ENCODE measurements at regions not wholly inside any gene's neighbourhood (a gene's known extent, or its start where the extent isn't known, plus 50 kb on each side); places are given as distances from the start of the nearest gene placed in this dataset.

DNA sequence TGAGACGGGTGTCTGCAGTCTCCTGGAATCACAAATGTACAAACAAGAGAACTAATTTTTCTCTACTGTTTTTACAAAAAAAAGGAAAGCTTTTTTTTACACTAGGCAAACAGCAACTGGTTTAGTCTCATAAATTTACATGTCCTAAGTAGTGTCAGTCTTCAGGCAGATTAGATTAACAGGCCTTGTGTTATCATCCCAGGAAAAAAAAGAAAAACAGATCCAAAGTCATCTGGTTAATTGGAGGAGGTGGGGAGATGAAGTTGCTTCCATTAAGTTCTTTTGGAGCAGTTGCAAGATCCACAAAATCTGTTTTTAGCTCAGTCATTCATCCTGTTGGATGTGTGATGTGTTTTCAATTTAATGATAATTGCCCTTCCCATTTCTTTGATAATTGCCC is 363.5 kb upstream of the ADGRL2 start:
- Mint-ChIP-seq H3K4me3 (no peak overlapping the region), H3K4me1 (peaks cover 30% of the 10 kb centered on the region), H3K27ac (peak overlapping the region; percentile 36), H3K36me3 (ENCODE audit: low read depth) (no peaks in the 10 kb centered on the region), H3K27me3 (ENCODE audit: insufficient read depth) (no peaks in the 10 kb centered on the region), H3K9me3 (peaks cover 7% of the 10 kb centered on the region)
- Histone ChIP-seq H3K27ac (ENCODE audit: low read depth, low read length) (no peak overlapping the region), H3K9ac (ENCODE audit: extremely low read depth, low read length, poor library complexity, severe bottlenecking) (no peak overlapping the region), H3K36me3 (ENCODE audit: control insufficient read depth, insufficient read depth, low read length) (no peaks in the 10 kb centered on the region), H3K9me3 (ENCODE audit: control insufficient read depth, low read length) (no peaks in the 10 kb centered on the region), H3K4me3 (ENCODE audit: low read length) (no peak overlapping the region), H3K4me1 (ENCODE audit: control insufficient read depth, insufficient read depth, low read length) (peaks cover 5% of the 10 kb centered on the region), H3K27me3 (ENCODE audit: control insufficient read depth, insufficient read depth, low read length, poor library complexity, severe bottlenecking) (no peaks in the 10 kb centered on the region)
- DNase-seq, result no peak
- WGBS, 2 experiments (ENCODE audit: insufficient coverage in 1 of 2, insufficient read length in 1 of 2), result 88 to 100% methylated on average over 1 of the region's 1 CpG
- TF ChIP-seq, protein P1, sequence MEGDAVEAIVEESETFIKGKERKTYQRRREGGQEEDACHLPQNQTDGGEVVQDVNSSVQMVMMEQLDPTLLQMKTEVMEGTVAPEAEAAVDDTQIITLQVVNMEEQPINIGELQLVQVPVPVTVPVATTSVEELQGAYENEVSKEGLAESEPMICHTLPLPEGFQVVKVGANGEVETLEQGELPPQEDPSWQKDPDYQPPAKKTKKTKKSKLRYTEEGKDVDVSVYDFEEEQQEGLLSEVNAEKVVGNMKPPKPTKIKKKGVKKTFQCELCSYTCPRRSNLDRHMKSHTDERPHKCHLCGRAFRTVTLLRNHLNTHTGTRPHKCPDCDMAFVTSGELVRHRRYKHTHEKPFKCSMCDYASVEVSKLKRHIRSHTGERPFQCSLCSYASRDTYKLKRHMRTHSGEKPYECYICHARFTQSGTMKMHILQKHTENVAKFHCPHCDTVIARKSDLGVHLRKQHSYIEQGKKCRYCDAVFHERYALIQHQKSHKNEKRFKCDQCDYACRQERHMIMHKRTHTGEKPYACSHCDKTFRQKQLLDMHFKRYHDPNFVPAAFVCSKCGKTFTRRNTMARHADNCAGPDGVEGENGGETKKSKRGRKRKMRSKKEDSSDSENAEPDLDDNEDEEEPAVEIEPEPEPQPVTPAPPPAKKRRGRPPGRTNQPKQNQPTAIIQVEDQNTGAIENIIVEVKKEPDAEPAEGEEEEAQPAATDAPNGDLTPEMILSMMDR (conservative IDR thresholded peaks at IDR 0.05), result no peak

DNA sequence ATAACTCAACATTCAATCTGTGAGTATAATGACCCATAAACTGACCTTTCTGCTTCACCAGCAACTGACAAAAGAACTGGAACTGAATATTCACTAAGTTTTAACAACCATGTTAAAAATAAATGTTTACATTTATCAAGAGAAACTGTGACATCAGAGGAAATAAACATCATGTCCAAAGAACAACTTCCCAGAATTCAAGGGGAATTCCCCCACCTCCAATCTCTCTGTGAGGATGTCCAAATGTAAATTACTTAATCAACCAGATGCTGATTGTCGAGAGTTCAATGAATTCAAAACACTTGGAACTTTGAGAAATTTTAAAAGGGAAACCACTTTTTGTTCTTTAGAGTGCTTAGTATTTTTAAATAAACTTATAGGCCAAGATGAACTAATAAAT is 365.6 kb upstream of the ADGRL2 start:
- WGBS, 2 experiments (ENCODE audit: insufficient coverage in 1 of 2, insufficient read length in 1 of 2), result no CpG with 5 or more reads among the region's 1 CpG
- Histone ChIP-seq H3K4me1 (ENCODE audit: control insufficient read depth, insufficient read depth, low read length) (peaks cover 5% of the 10 kb centered on the region), H3K36me3 (ENCODE audit: control insufficient read depth, insufficient read depth, low read length) (no peaks in the 10 kb centered on the region), H3K9me3 (ENCODE audit: control insufficient read depth, low read length) (no peaks in the 10 kb centered on the region), H3K9ac (ENCODE audit: extremely low read depth, low read length, poor library complexity, severe bottlenecking) (no peak overlapping the region), H3K27me3 (ENCODE audit: control insufficient read depth, insufficient read depth, low read length, poor library complexity, severe bottlenecking) (no peaks in the 10 kb centered on the region), H3K27ac (ENCODE audit: low read depth, low read length) (no peak overlapping the region), H3K4me3 (ENCODE audit: low read length) (no peak overlapping the region)
- TF ChIP-seq, protein P1 (conservative IDR thresholded peaks at IDR 0.05), result no peak
- H3K27ac Mint-ChIP-seq, result no peak overlapping the region
- no peaks in the 10 kb centered on the region for H3K27me3 Mint-ChIP-seq (ENCODE audit: insufficient read depth)
- no peak overlapping the region for H3K4me3 Mint-ChIP-seq
- H3K4me1 Mint-ChIP-seq, result peaks cover 49% of the 10 kb centered on the region
- DNase-seq, result no peak
- no peaks in the 10 kb centered on the region for H3K36me3 Mint-ChIP-seq (ENCODE audit: low read depth)
- peaks cover 7% of the 10 kb centered on the region for H3K9me3 Mint-ChIP-seq

DNA sequence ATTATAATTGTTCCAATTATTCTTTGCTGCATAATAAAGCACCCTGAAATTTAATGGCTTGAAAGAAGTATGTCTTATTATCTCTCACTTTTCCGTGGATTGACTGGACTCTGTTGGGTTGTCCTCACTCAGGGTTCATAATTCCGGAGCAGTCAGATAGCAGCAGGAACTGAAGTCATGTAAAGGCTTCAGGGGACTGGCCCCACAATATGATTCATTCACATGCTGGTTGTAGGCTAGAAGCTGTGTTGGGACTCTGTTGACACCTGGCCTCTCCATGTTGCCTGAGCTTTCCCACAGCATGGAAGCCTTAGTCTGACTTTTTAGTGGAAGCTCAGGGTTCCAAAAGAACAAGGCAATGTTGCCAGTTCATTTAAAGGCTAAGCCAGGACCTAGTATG is 367.1 kb upstream of the ADGRL2 start:
- TF ChIP-seq, protein P1 (conservative IDR thresholded peaks at IDR 0.05), result no peak
- Mint-ChIP-seq H3K9me3 (no peaks in the 10 kb centered on the region), H3K36me3 (ENCODE audit: low read depth) (no peaks in the 10 kb centered on the region), H3K27ac (no peak overlapping the region), H3K27me3 (ENCODE audit: insufficient read depth) (no peaks in the 10 kb centered on the region), H3K4me3 (no peak overlapping the region), H3K4me1 (peaks cover 55% of the 10 kb centered on the region)
- Histone ChIP-seq H3K4me3 (ENCODE audit: low read length) (no peak overlapping the region), H3K27me3 (ENCODE audit: control insufficient read depth, insufficient read depth, low read length, poor library complexity, severe bottlenecking) (no peaks in the 10 kb centered on the region), H3K9ac (ENCODE audit: extremely low read depth, low read length, poor library complexity, severe bottlenecking) (no peak overlapping the region), H3K27ac (ENCODE audit: low read depth, low read length) (no peak overlapping the region), H3K4me1 (ENCODE audit: control insufficient read depth, insufficient read depth, low read length) (peaks cover 5% of the 10 kb centered on the region), H3K9me3 (ENCODE audit: control insufficient read depth, low read length) (no peaks in the 10 kb centered on the region), H3K36me3 (ENCODE audit: control insufficient read depth, insufficient read depth, low read length) (no peaks in the 10 kb centered on the region)
- DNase-seq, result no peak
- WGBS, 2 experiments (ENCODE audit: insufficient coverage in 1 of 2, insufficient read length in 1 of 2), result 94 to 100% methylated on average over 2 of the region's 2 CpGs

Measured in endodermal cell (in vitro differentiated cells).